ENCODE measurements at regions not wholly inside any gene's neighbourhood (a gene's known extent, or its start where the extent isn't known, plus 50 kb on each side); places are given as distances from the start of the nearest gene placed in this dataset.

DNA sequence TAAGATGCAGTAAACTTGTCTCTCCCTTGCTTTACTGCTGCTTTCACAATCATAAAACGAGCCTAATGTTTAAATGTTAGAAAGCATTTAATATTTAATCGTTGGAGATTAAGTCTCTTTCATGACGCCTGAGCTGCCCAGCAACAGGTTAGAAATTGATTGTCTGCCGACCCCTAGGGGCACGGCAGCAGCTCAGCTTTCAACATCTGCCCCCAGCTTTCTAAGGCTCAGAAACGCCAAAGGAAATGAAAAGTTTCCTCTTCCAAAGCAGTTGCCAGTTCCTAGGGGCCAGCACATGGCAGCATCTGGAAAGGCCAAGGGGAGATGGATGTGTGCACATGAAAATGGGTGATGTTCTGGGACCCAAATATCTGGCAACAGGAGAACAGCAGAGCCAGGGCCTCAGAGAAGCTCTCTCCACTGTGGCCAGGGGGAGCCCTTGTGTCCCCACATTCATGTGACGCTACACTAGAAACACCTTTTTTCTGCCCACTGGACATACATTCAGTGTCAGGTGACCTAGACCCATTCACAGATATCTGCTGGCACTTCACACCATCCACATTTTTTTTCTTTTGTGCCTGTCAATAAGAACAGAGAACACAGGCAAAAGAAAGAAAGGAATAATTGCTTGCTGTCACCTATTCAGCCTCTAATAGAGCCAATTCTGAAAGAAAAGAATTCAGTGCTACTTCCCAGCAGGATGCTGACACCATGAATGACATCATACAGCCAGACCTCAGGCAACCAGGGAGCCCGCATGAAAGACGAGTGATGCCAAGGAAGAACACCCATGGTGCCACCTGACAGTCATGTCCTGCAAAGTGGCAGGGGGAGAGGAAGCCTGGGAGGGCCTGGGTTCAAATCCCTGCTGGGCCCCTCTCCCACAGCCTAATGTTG, 205.0 kb upstream of the TAS2R1 start:
- Histone ChIP-seq H3K27ac (ENCODE audit: low read length) (no peak overlapping the region), H3K4me3 (ENCODE audit: low read length) (no peak overlapping the region), H3K4me1 (ENCODE audit: control insufficient read depth, insufficient read depth, low read length) (no peaks in the 10 kb centered on the region), H3K36me3 (ENCODE audit: control insufficient read depth, insufficient read depth, low read length) (no peaks in the 10 kb centered on the region), H3K9me3 (ENCODE audit: control insufficient read depth, low read depth, low read length) (no peaks in the 10 kb centered on the region), H3K27me3 (ENCODE audit: control insufficient read depth, insufficient read depth, low read length) (peaks cover 4% of the 10 kb centered on the region)
- no peak for DNase-seq
- no CpG with 5 or more reads among the region's 9 CpGs for WGBS (ENCODE audit: insufficient coverage, low lambda C conversion rate)

GRCh38 chr5:9833871-9834270, 203.7 kb upstream of the TAS2R1 start:
- Histone ChIP-seq H3K4me3 (ENCODE audit: low read length) (no peak overlapping the region), H3K27me3 (ENCODE audit: control insufficient read depth, insufficient read depth, low read length) (peaks cover 4% of the 10 kb centered on the region), H3K9me3 (ENCODE audit: control insufficient read depth, low read depth, low read length) (no peaks in the 10 kb centered on the region), H3K36me3 (ENCODE audit: control insufficient read depth, insufficient read depth, low read length) (no peaks in the 10 kb centered on the region), H3K27ac (ENCODE audit: low read length) (no peak overlapping the region), H3K4me1 (ENCODE audit: control insufficient read depth, insufficient read depth, low read length) (no peaks in the 10 kb centered on the region)
- no peak for DNase-seq
- no CpG with 5 or more reads among the region's 6 CpGs for WGBS (ENCODE audit: insufficient coverage, low lambda C conversion rate)

GRCh38 chr5:9832921-9833320, 202.8 kb upstream of the TAS2R1 start:
- WGBS (ENCODE audit: insufficient coverage, low lambda C conversion rate), result no CpG with 5 or more reads among the region's 5 CpGs
- no peaks in the 10 kb centered on the region for H3K9me3 ChIP-seq (ENCODE audit: control insufficient read depth, low read depth, low read length)
- H3K27ac ChIP-seq (ENCODE audit: low read length), result no peak overlapping the region
- no peaks in the 10 kb centered on the region for H3K4me1 ChIP-seq (ENCODE audit: control insufficient read depth, insufficient read depth, low read length)
- H3K4me3 ChIP-seq (ENCODE audit: low read length), result no peak overlapping the region
- no peak for DNase-seq
- H3K27me3 ChIP-seq (ENCODE audit: control insufficient read depth, insufficient read depth, low read length), result peaks cover 4% of the 10 kb centered on the region
- H3K36me3 ChIP-seq (ENCODE audit: control insufficient read depth, insufficient read depth, low read length), result no peaks in the 10 kb centered on the region

GRCh38 chr5:9831823-9832222, 201.7 kb upstream of the TAS2R1 start:
- no peak overlapping the region for H3K27ac ChIP-seq (ENCODE audit: low read length)
- peaks cover 4% of the 10 kb centered on the region for H3K27me3 ChIP-seq (ENCODE audit: control insufficient read depth, insufficient read depth, low read length)
- no peak overlapping the region for H3K4me3 ChIP-seq (ENCODE audit: low read length)
- no peaks in the 10 kb centered on the region for H3K9me3 ChIP-seq (ENCODE audit: control insufficient read depth, low read depth, low read length)
- 83% methylated on average over 3 of the region's 6 CpGs for WGBS (ENCODE audit: insufficient coverage, low lambda C conversion rate)
- no peaks in the 10 kb centered on the region for H3K4me1 ChIP-seq (ENCODE audit: control insufficient read depth, insufficient read depth, low read length)
- no peaks in the 10 kb centered on the region for H3K36me3 ChIP-seq (ENCODE audit: control insufficient read depth, insufficient read depth, low read length)
- DNase-seq, result no peak

DNA sequence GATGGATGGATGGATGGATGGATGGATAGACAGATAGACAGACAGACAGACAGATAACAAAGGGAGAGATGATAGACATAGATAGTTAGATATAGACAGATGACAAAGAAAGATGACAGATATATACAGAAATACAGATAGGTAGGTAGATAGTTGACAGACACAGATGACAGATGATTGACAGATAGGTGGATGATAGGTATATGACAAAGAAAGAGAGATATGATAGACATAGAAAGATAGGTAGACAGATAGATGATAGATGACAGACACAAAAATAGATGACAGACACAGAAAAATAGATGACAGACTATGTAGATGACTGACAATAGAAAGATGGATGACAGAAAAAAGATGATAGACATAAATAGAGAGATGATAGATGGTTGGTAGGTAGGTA, 200.0 kb upstream of the TAS2R1 start:
- peaks cover 4% of the 10 kb centered on the region for H3K27me3 ChIP-seq (ENCODE audit: control insufficient read depth, insufficient read depth, low read length)
- no peaks in the 10 kb centered on the region for H3K9me3 ChIP-seq (ENCODE audit: control insufficient read depth, low read depth, low read length)
- no peaks in the 10 kb centered on the region for H3K4me1 ChIP-seq (ENCODE audit: control insufficient read depth, insufficient read depth, low read length)
- no peak overlapping the region for H3K27ac ChIP-seq (ENCODE audit: low read length)
- H3K4me3 ChIP-seq (ENCODE audit: low read length), result no peak overlapping the region
- DNase-seq, result no peak
- no peaks in the 10 kb centered on the region for H3K36me3 ChIP-seq (ENCODE audit: control insufficient read depth, insufficient read depth, low read length)

DNA sequence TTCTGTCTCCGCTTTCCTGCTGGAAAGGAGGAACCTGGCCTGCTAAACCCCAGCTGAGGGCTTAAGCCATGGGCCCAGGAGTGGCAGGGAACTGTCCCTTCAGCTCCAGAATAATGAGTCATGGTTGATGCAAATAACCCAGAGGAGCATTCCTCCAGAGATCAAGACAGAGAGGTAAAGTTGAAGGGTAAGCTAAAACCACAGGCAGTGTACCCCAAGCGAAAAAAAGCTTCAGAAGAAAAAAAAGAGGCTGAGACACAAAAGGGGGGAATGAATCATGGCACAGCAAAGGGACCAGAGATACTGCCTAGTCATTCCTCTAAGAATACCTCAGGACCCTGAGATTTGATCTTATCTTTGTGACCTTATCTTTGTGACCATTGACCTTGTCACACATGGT, 199.5 kb upstream of the TAS2R1 start:
- Histone ChIP-seq H3K36me3 (ENCODE audit: control insufficient read depth, insufficient read depth, low read length) (no peaks in the 10 kb centered on the region), H3K27me3 (ENCODE audit: control insufficient read depth, insufficient read depth, low read length) (peaks cover 4% of the 10 kb centered on the region), H3K4me3 (ENCODE audit: low read length) (no peak overlapping the region), H3K9me3 (ENCODE audit: control insufficient read depth, low read depth, low read length) (no peaks in the 10 kb centered on the region), H3K4me1 (ENCODE audit: control insufficient read depth, insufficient read depth, low read length) (no peaks in the 10 kb centered on the region), H3K27ac (ENCODE audit: low read length) (no peak overlapping the region)
- DNase-seq, result no peak
- 100% methylated on average over 1 of the region's 2 CpGs for WGBS (ENCODE audit: insufficient coverage, low lambda C conversion rate)

GRCh38 chr5:9820691-9821449, 190.7 kb upstream of the TAS2R1 start:
- 40% methylated on average over 1 of the region's 4 CpGs for WGBS (ENCODE audit: insufficient coverage, low lambda C conversion rate)
- Histone ChIP-seq H3K36me3 (ENCODE audit: control insufficient read depth, insufficient read depth, low read length) (no peaks in the 10 kb centered on the region), H3K27me3 (ENCODE audit: control insufficient read depth, insufficient read depth, low read length) (no peaks in the 10 kb centered on the region), H3K4me3 (ENCODE audit: low read length) (no peak overlapping the region), H3K27ac (ENCODE audit: low read length) (no peak overlapping the region), H3K9me3 (ENCODE audit: control insufficient read depth, low read depth, low read length) (no peaks in the 10 kb centered on the region), H3K4me1 (ENCODE audit: control insufficient read depth, insufficient read depth, low read length) (no peaks in the 10 kb centered on the region)
- no peak for DNase-seq

- H3K27ac ChIP-seq (ENCODE audit: low read length), result no peak overlapping the region
- H3K9me3 ChIP-seq (ENCODE audit: control insufficient read depth, low read depth, low read length), result no peaks in the 10 kb centered on the region
- H3K4me1 ChIP-seq (ENCODE audit: control insufficient read depth, insufficient read depth, low read length), result no peaks in the 10 kb centered on the region
- H3K4me3 ChIP-seq (ENCODE audit: low read length), result no peak overlapping the region
- DNase-seq, result no peak
- H3K27me3 ChIP-seq (ENCODE audit: control insufficient read depth, insufficient read depth, low read length), result no peaks in the 10 kb centered on the region
- no peaks in the 10 kb centered on the region for H3K36me3 ChIP-seq (ENCODE audit: control insufficient read depth, insufficient read depth, low read length)
- no CpG with 5 or more reads among the region's 2 CpGs for WGBS (ENCODE audit: insufficient coverage, low lambda C conversion rate)
These were observed 188.2 kb upstream of the TAS2R1 start for GRCh38 chr5:9818340-9818845.

DNA sequence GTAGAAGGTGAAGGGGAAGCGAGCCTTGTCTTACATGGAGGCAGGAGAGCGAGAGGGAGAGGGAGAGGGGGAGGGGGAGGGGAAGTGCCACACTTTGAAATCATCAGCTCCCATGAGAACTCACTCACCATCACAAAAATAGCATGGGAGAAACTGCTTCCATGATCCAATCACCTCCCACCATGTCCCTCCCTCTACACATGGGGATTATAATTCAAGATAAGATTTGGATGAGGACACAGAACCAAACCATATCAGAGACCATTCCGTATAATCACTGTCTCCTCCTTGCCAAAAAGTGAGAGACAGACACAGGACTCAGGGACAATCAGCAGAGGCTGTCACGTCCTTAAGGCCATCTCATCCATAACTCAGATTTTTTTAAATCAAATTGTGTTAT, 187.7 kb upstream of the TAS2R1 start:
- no peaks in the 10 kb centered on the region for H3K27me3 ChIP-seq (ENCODE audit: control insufficient read depth, insufficient read depth, low read length)
- no peaks in the 10 kb centered on the region for H3K4me1 ChIP-seq (ENCODE audit: control insufficient read depth, insufficient read depth, low read length)
- no peaks in the 10 kb centered on the region for H3K9me3 ChIP-seq (ENCODE audit: control insufficient read depth, low read depth, low read length)
- no peak overlapping the region for H3K4me3 ChIP-seq (ENCODE audit: low read length)
- H3K36me3 ChIP-seq (ENCODE audit: control insufficient read depth, insufficient read depth, low read length), result no peaks in the 10 kb centered on the region
- 100% methylated on average over 2 of the region's 4 CpGs for WGBS (ENCODE audit: insufficient coverage, low lambda C conversion rate)
- DNase-seq, result no peak
- H3K27ac ChIP-seq (ENCODE audit: low read length), result no peak overlapping the region

- Histone ChIP-seq H3K27ac (ENCODE audit: low read length) (no peak overlapping the region), H3K4me3 (ENCODE audit: low read length) (no peak overlapping the region), H3K36me3 (ENCODE audit: control insufficient read depth, insufficient read depth, low read length) (no peaks in the 10 kb centered on the region), H3K27me3 (ENCODE audit: control insufficient read depth, insufficient read depth, low read length) (no peaks in the 10 kb centered on the region), H3K9me3 (ENCODE audit: control insufficient read depth, low read depth, low read length) (no peaks in the 10 kb centered on the region), H3K4me1 (ENCODE audit: control insufficient read depth, insufficient read depth, low read length) (no peaks in the 10 kb centered on the region)
- DNase-seq, result no peak
- no CpG with 5 or more reads among the region's 1 CpG for WGBS (ENCODE audit: insufficient coverage, low lambda C conversion rate)
These were observed 184.9 kb upstream of the TAS2R1 start for GRCh38 chr5:9815051-9815450.
